ENCODE measurements at regions not wholly inside any gene's neighbourhood (a gene's known extent, or its start where the extent isn't known, plus 50 kb on each side); places are given as distances from the start of the nearest gene placed in this dataset.
A peak's percentile ranks its signal among the peaks of the same experiment; 100 is the strongest.

GRCh38 chr11:92804388-92804966 lies 165.0 kb upstream of the MTNR1B start:
- no peak for DNase-seq

GRCh38 chr11:92808022-92808421 lies 161.4 kb upstream of the MTNR1B start:
- no peak for DNase-seq

GRCh38 chr11:92810423-92811064 lies 158.9 kb upstream of the MTNR1B start:
- no peak for DNase-seq

- DNase-seq: no peak
Measured at GRCh38 chr11:92811341-92811740, 158.1 kb upstream of the MTNR1B start.

GRCh38 chr11:92812841-92813240 lies 156.6 kb upstream of the MTNR1B start:
- DNase-seq: no peak

GRCh38 chr11:92819830-92820229 lies 149.6 kb upstream of the MTNR1B start:
- no peak for DNase-seq

GRCh38 chr11:92820860-92821259 lies 148.6 kb upstream of the MTNR1B start:
- no peak for DNase-seq

- DNase-seq: no peak
Measured at GRCh38 chr11:92822410-92822809, 147.0 kb upstream of the MTNR1B start.

GRCh38 chr11:92826136-92826535 lies 143.3 kb upstream of the MTNR1B start:
- no peak for DNase-seq

GRCh38 chr11:92826603-92827002 lies 142.8 kb upstream of the MTNR1B start:
- DNase-seq: no peak

GRCh38 chr11:92827132-92827531 lies 142.3 kb upstream of the MTNR1B start:
- no peak for DNase-seq

- no peak for DNase-seq
Measured at GRCh38 chr11:92828556-92828955, 140.9 kb upstream of the MTNR1B start.

GRCh38 chr11:92829121-92829520 lies 140.3 kb upstream of the MTNR1B start:
- DNase-seq: no peak

GRCh38 chr11:92829671-92830070 lies 139.8 kb upstream of the MTNR1B start:
- no peak for DNase-seq

GRCh38 chr11:92830377-92831155 lies 138.9 kb upstream of the MTNR1B start:
- DNase-seq: peak; percentile 51 to 52

GRCh38 chr11:92834296-92835020 lies 135.0 kb upstream of the MTNR1B start:
- DNase-seq: no peak

- DNase-seq: no peak
Measured at GRCh38 chr11:92837595-92837994, 131.9 kb upstream of the MTNR1B start.

GRCh38 chr11:92838759-92839310 lies 130.6 kb upstream of the MTNR1B start:
- DNase-seq: peak; percentile 82 to 89

- DNase-seq: no peak
Measured at GRCh38 chr11:92839450-92839849, 130.0 kb upstream of the MTNR1B start.

GRCh38 chr11:92841719-92842118 lies 127.7 kb upstream of the MTNR1B start:
- no peak for DNase-seq

- peak; percentile 58 to 76 for DNase-seq
Measured at GRCh38 chr11:92843455-92843854, 126.0 kb upstream of the MTNR1B start.

- DNase-seq: no peak
Measured at GRCh38 chr11:92844197-92844596, 125.3 kb upstream of the MTNR1B start.

- no peak for DNase-seq
Measured at GRCh38 chr11:92845390-92845789, 124.1 kb upstream of the MTNR1B start.

All from NCI-H187 (cell line).